Activated B cell treated with CpG ODN at 0.5 μM for 24 hours (primary cell): ENCODE measurements at regions not wholly inside any gene's neighbourhood (a gene's known extent, or its start where the extent isn't known, plus 50 kb on each side); places are given as distances from the start of the nearest gene placed in this dataset.

Source experiments
- ATAC-seq: fragments of 200-7000 bp; cut with Tn5 transposase; one replicate; pipeline ENCODE4 v1.10.0; 2021; ENCODE audit warnings: low read depth, mild to moderate bottlenecking, moderate library complexity
- CTCF ChIA-PET: fragments of 350-600 bp; sonication (Branson Sonifier 250); formaldehyde crosslinking; loops from one replicate; lab custom pipeline; 2021; ENCODE audit warnings: antibody characterized with exemption; lab: Charles Lee
- POLR2A ChIA-PET: fragments of 350-600 bp; sonication (Branson Sonifier 250); formaldehyde crosslinking; loops from one replicate; lab custom pipeline; 2021; ENCODE audit warnings: antibody characterized with exemption; lab: Charles Lee
- DNase-seq: peaks from one replicate; pipeline ENCODE4 v3.0.0; 2022
- H3K27ac Mint-ChIP-seq: one replicate; pipeline ENCODE4 v1.8.0; 2020; ENCODE audit warnings: mixed read lengths
- H3K27me3 Mint-ChIP-seq: one replicate; pipeline ENCODE4 v1.8.0; 2021; ENCODE audit warnings: mixed read lengths
- H3K36me3 Mint-ChIP-seq: one replicate; pipeline ENCODE4 v1.8.0; 2021; ENCODE audit warnings: low read depth, mixed read lengths
- H3K4me1 Mint-ChIP-seq: one replicate; pipeline ENCODE4 v1.8.0; 2021; ENCODE audit warnings: mixed read lengths
- H3K4me3 Mint-ChIP-seq: one replicate; pipeline ENCODE4 v1.8.0; 2020; ENCODE audit warnings: mild to moderate bottlenecking, mixed read lengths
- H3K9me3 Mint-ChIP-seq: one replicate; pipeline ENCODE4 v1.8.0; 2020; ENCODE audit warnings: mixed read lengths
- CTCF ChIP-seq: fragments of 200-600 bp; IDR thresholded peaks from one replicate; pipeline ENCODE4 v1.8.0; 2022; ENCODE audit warnings: antibody characterized with exemption, mild to moderate bottlenecking
- intact Hi-C: fragments of 100-400 bp; cut with micrococcal nuclease; formaldehyde crosslinking; loops from one replicate; pipeline ENCODE4 v1.15.1; 2024

GRCh38 chr10:20369863-20370736 lies 527.0 kb downstream of the NEBL start:
- H3K27me3 Mint-ChIP-seq: no peaks in the 10 kb centered on the region
- no peaks in the 10 kb centered on the region for H3K36me3 Mint-ChIP-seq
- ChIA-PET POLR2A (no interaction called here), CTCF (no interaction called here)
- ATAC-seq (no peak), DNase-seq (no peak)
- no peak for TF ChIP-seq CTCF
- H3K4me1 Mint-ChIP-seq: no peaks in the 10 kb centered on the region
- intact Hi-C loops: no loop called here
- H3K27ac Mint-ChIP-seq: no peak overlapping the region
- H3K9me3 Mint-ChIP-seq: peaks cover 15% of the 10 kb centered on the region
- H3K4me3 Mint-ChIP-seq: no peak overlapping the region

GRCh38 chr10:20363684-20364083 lies 533.4 kb downstream of the NEBL start:
- intact Hi-C loops: no loop called here
- POLR2A ChIA-PET: no interaction called here
- H3K4me3 Mint-ChIP-seq: no peak overlapping the region

GRCh38 chr10:20355915-20356314 lies 539.7 kb downstream of the PLXDC2 start:
- Mint-ChIP-seq H3K4me1 (no peaks in the 10 kb centered on the region), H3K27ac (no peak overlapping the region), H3K9me3 (peaks cover 2% of the 10 kb centered on the region), H3K27me3 (no peaks in the 10 kb centered on the region), H3K36me3 (no peaks in the 10 kb centered on the region), H3K4me3 (no peak overlapping the region)
- POLR2A ChIA-PET: no interaction called here
- ATAC-seq: no peak
- intact Hi-C loops: no loop called here
- TF ChIP-seq CTCF: no peak
- DNase-seq: no peak
- CTCF ChIA-PET: no interaction called here

More at GRCh38 chr10:20363684-20364083, 533.4 kb downstream of the NEBL start:
- Mint-ChIP-seq H3K27me3 (no peaks in the 10 kb centered on the region), H3K9me3 (peaks cover 4% of the 10 kb centered on the region), H3K27ac (no peak overlapping the region), H3K36me3 (no peaks in the 10 kb centered on the region), H3K4me1 (no peaks in the 10 kb centered on the region)
- no peak for TF ChIP-seq CTCF
- no peak for DNase-seq
- no peak for ATAC-seq
- CTCF ChIA-PET: no interaction called here

GRCh38 chr10:20355011-20355410 lies 538.8 kb downstream of the PLXDC2 start:
- Mint-ChIP-seq H3K9me3 (peaks cover 2% of the 10 kb centered on the region), H3K4me3 (no peak overlapping the region), H3K27ac (no peak overlapping the region), H3K36me3 (no peaks in the 10 kb centered on the region), H3K4me1 (no peaks in the 10 kb centered on the region), H3K27me3 (no peaks in the 10 kb centered on the region)
- CTCF ChIA-PET: no interaction called here
- ATAC-seq (no peak), DNase-seq (no peak)
- intact Hi-C loops: no loop called here
- TF ChIP-seq CTCF: no peak
- POLR2A ChIA-PET: no interaction called here

- H3K36me3 Mint-ChIP-seq: no peaks in the 10 kb centered on the region
- H3K4me1 Mint-ChIP-seq: no peaks in the 10 kb centered on the region
- ATAC-seq (no peak), DNase-seq (no peak)
- no peak overlapping the region for H3K4me3 Mint-ChIP-seq
- peaks cover 2% of the 10 kb centered on the region for H3K9me3 Mint-ChIP-seq
- ChIA-PET POLR2A (no interaction called here), CTCF (no interaction called here)
- no peak overlapping the region for H3K27ac Mint-ChIP-seq
- H3K27me3 Mint-ChIP-seq: no peaks in the 10 kb centered on the region
- intact Hi-C loops: no loop called here
- no peak for TF ChIP-seq CTCF
Measured at GRCh38 chr10:20354166-20354565, 537.9 kb downstream of the PLXDC2 start.
